ENCODE measurements at regions not wholly inside any gene's neighbourhood (a gene's known extent, or its start where the extent isn't known, plus 50 kb on each side); places are given as distances from the start of the nearest gene placed in this dataset.

GRCh38 chr5:63233361-63233760 lies 654.7 kb downstream of the LRRC70 start:
- TF ChIP-seq CTCF (IDR thresholded peaks at IDR 0.05): no peak

- no peak for TF ChIP-seq CTCF (IDR thresholded peaks at IDR 0.05)
Measured at GRCh38 chr5:63230754-63231153, 652.1 kb downstream of the LRRC70 start.

GRCh38 chr5:63228154-63228553 lies 649.5 kb downstream of the LRRC70 start:
- no peak for TF ChIP-seq CTCF (IDR thresholded peaks at IDR 0.05)

GRCh38 chr5:63220244-63220643 lies 641.6 kb downstream of the LRRC70 start:
- no peak for TF ChIP-seq CTCF (IDR thresholded peaks at IDR 0.05)

- TF ChIP-seq CTCF (IDR thresholded peaks at IDR 0.05): no peak
Measured at GRCh38 chr5:63217422-63217821, 638.8 kb downstream of the LRRC70 start.

GRCh38 chr5:63213256-63213655 lies 634.6 kb downstream of the LRRC70 start:
- no peak for TF ChIP-seq CTCF (IDR thresholded peaks at IDR 0.05)

GRCh38 chr5:63211448-63212132 lies 633.0 kb downstream of the LRRC70 start:
- no peak for TF ChIP-seq CTCF (IDR thresholded peaks at IDR 0.05)

- no peak for TF ChIP-seq CTCF (IDR thresholded peaks at IDR 0.05)
Measured at GRCh38 chr5:63205976-63206375, 627.4 kb downstream of the LRRC70 start.

Data from LNCAP (cell line).